SJSA1 (cell line): ENCODE measurements at regions not wholly inside any gene's neighbourhood (a gene's known extent, or its start where the extent isn't known, plus 50 kb on each side); places are given as distances from the start of the nearest gene placed in this dataset.
A peak's percentile ranks its signal among the peaks of the same experiment; 100 is the strongest.

Experiments
- DNase-seq, 2 experiments: peaks; one replicate each; pipeline ENCODE4 v3.0.0-alpha.2; 2015 to 2020; ENCODE audit warnings: low spot score in 2 of 2, low read depth in 1 of 2
- H3K27ac ChIP-seq: fragments of 250-450 bp; sonication (Bioruptor Pico); 2 replicates; pipeline ENCODE4 v1.5.1; 2020; ENCODE audit warnings: mild to moderate bottlenecking, moderate library complexity
- H3K27me3 ChIP-seq: fragments of 250-450 bp; sonication (Bioruptor Pico); replicated peaks from 2 replicates; pipeline ENCODE4 v1.5.1; 2020; ENCODE audit warnings: mild to moderate bottlenecking, moderate library complexity
- H3K36me3 ChIP-seq: fragments of 250-450 bp; sonication (Bioruptor Pico); 2 replicates; pipeline ENCODE4 v1.5.1; 2020; ENCODE audit warnings: mild to moderate bottlenecking
- H3K4me1 ChIP-seq: fragments of 250-450 bp; sonication (Bioruptor Pico); replicated peaks from 2 replicates; pipeline ENCODE4 v1.6.1; 2021; ENCODE audit warnings: mild to moderate bottlenecking
- H3K4me3 ChIP-seq: fragments of 250-450 bp; sonication (Bioruptor Pico); 2 replicates; pipeline ENCODE4 v1.5.1; 2020; ENCODE audit warnings: mild to moderate bottlenecking
- H3K9me3 ChIP-seq: fragments of 250-450 bp; sonication (Bioruptor Pico); replicated peaks from 2 replicates; pipeline ENCODE4 v1.5.1; 2020; ENCODE audit warnings: mild to moderate bottlenecking

GRCh38 chr10:57221674-57222073, 860.6 kb upstream of the ZWINT start:
- Histone ChIP-seq H3K4me3 (no peak overlapping the region), H3K36me3 (no peaks in the 10 kb centered on the region), H3K9me3 (no peaks in the 10 kb centered on the region), H3K4me1 (no peaks in the 10 kb centered on the region), H3K27me3 (no peaks in the 10 kb centered on the region), H3K27ac (no peak overlapping the region)
- no peak for DNase-seq

- H3K27me3 ChIP-seq, result no peaks in the 10 kb centered on the region
- H3K4me3 ChIP-seq, result no peak overlapping the region
- no peaks in the 10 kb centered on the region for H3K4me1 ChIP-seq
- H3K27ac ChIP-seq, result no peak overlapping the region
- no peaks in the 10 kb centered on the region for H3K9me3 ChIP-seq
- no peaks in the 10 kb centered on the region for H3K36me3 ChIP-seq
- DNase-seq, result no peak
Measured at GRCh38 chr10:57218382-57218781, 857.3 kb upstream of the ZWINT start.

GRCh38 chr10:57202356-57202755, 841.3 kb upstream of the ZWINT start:
- no peak overlapping the region for H3K4me3 ChIP-seq
- H3K4me1 ChIP-seq, result no peaks in the 10 kb centered on the region
- H3K9me3 ChIP-seq, result no peaks in the 10 kb centered on the region; the same call in 1 of the 2 replicates
- DNase-seq, result no peak
- no peaks in the 10 kb centered on the region for H3K27me3 ChIP-seq
- no peak overlapping the region for H3K27ac ChIP-seq
- no peaks in the 10 kb centered on the region for H3K36me3 ChIP-seq

GRCh38 chr10:57188846-57189245, 827.8 kb upstream of the ZWINT start:
- DNase-seq, result peak in 1 of 2 experiments; percentile 2
- no peaks in the 10 kb centered on the region for H3K9me3 ChIP-seq
- H3K4me1 ChIP-seq, result no peaks in the 10 kb centered on the region
- H3K4me3 ChIP-seq, result no peak overlapping the region
- no peaks in the 10 kb centered on the region for H3K27me3 ChIP-seq
- no peaks in the 10 kb centered on the region for H3K36me3 ChIP-seq
- no peak overlapping the region for H3K27ac ChIP-seq

- no peak for DNase-seq
- Histone ChIP-seq H3K9me3 (no peaks in the 10 kb centered on the region), H3K4me3 (no peak overlapping the region), H3K27me3 (no peaks in the 10 kb centered on the region), H3K27ac (no peak overlapping the region), H3K4me1 (no peaks in the 10 kb centered on the region), H3K36me3 (no peaks in the 10 kb centered on the region)
Measured at GRCh38 chr10:57186201-57186600, 825.1 kb upstream of the ZWINT start.

- H3K4me3 ChIP-seq, result no peak overlapping the region
- no peak for DNase-seq
- no peaks in the 10 kb centered on the region for H3K36me3 ChIP-seq
- H3K9me3 ChIP-seq, result no peaks in the 10 kb centered on the region
- no peak overlapping the region for H3K27ac ChIP-seq
- no peaks in the 10 kb centered on the region for H3K4me1 ChIP-seq
- no peaks in the 10 kb centered on the region for H3K27me3 ChIP-seq
Measured at GRCh38 chr10:57169597-57169996, 808.5 kb upstream of the ZWINT start.

GRCh38 chr10:57168611-57169240, 807.7 kb upstream of the ZWINT start:
- Histone ChIP-seq H3K27ac (no peak overlapping the region), H3K4me3 (no peak overlapping the region), H3K36me3 (no peaks in the 10 kb centered on the region), H3K9me3 (no peaks in the 10 kb centered on the region), H3K27me3 (no peaks in the 10 kb centered on the region), H3K4me1 (no peaks in the 10 kb centered on the region)
- DNase-seq, result no peak

GRCh38 chr10:57165671-57166070, 804.6 kb upstream of the ZWINT start:
- Histone ChIP-seq H3K36me3 (no peaks in the 10 kb centered on the region), H3K27ac (no peak overlapping the region), H3K4me1 (no peaks in the 10 kb centered on the region), H3K9me3 (no peaks in the 10 kb centered on the region), H3K4me3 (no peak overlapping the region), H3K27me3 (no peaks in the 10 kb centered on the region)
- no peak for DNase-seq

GRCh38 chr10:57162231-57162630, 801.2 kb upstream of the ZWINT start:
- Histone ChIP-seq H3K4me3 (no peak overlapping the region), H3K27me3 (no peaks in the 10 kb centered on the region)
- DNase-seq, result no peak

GRCh38 chr10:57161157-57161556, 800.1 kb upstream of the ZWINT start:
- Histone ChIP-seq H3K27me3 (no peaks in the 10 kb centered on the region), H3K36me3 (no peaks in the 10 kb centered on the region), H3K4me3 (no peak overlapping the region), H3K4me1 (no peaks in the 10 kb centered on the region), H3K9me3 (no peaks in the 10 kb centered on the region), H3K27ac (no peak overlapping the region)
- no peak for DNase-seq

More at GRCh38 chr10:57162231-57162630, 801.2 kb upstream of the ZWINT start:
- no peaks in the 10 kb centered on the region for H3K9me3 ChIP-seq
- no peaks in the 10 kb centered on the region for H3K4me1 ChIP-seq
- no peak overlapping the region for H3K27ac ChIP-seq
- H3K36me3 ChIP-seq, result no peaks in the 10 kb centered on the region

GRCh38 chr10:57145548-57145947, 784.5 kb upstream of the ZWINT start:
- Histone ChIP-seq H3K36me3 (no peaks in the 10 kb centered on the region), H3K27me3 (no peaks in the 10 kb centered on the region), H3K9me3 (peaks cover 5% of the 10 kb centered on the region; the same call in 1 of the 2 replicates), H3K4me3 (no peak overlapping the region), H3K27ac (no peak overlapping the region), H3K4me1 (no peaks in the 10 kb centered on the region)
- no peak for DNase-seq

GRCh38 chr10:57142925-57143576, 782.0 kb upstream of the ZWINT start:
- H3K9me3 ChIP-seq, result peaks cover 5% of the 10 kb centered on the region; the same call in 1 of the 2 replicates
- H3K4me1 ChIP-seq, result no peaks in the 10 kb centered on the region
- H3K36me3 ChIP-seq, result no peaks in the 10 kb centered on the region
- no peak for DNase-seq
- H3K27me3 ChIP-seq, result no peaks in the 10 kb centered on the region
- H3K27ac ChIP-seq, result no peak overlapping the region
- no peak overlapping the region for H3K4me3 ChIP-seq

GRCh38 chr10:57141708-57142107, 780.6 kb upstream of the ZWINT start:
- no peaks in the 10 kb centered on the region for H3K4me1 ChIP-seq
- H3K9me3 ChIP-seq, result peaks cover 2% of the 10 kb centered on the region; the same call in 1 of the 2 replicates
- H3K27me3 ChIP-seq, result no peaks in the 10 kb centered on the region
- H3K36me3 ChIP-seq, result no peaks in the 10 kb centered on the region
- no peak for DNase-seq
- no peak overlapping the region for H3K27ac ChIP-seq
- no peak overlapping the region for H3K4me3 ChIP-seq

GRCh38 chr10:57119684-57120083, 758.6 kb upstream of the ZWINT start:
- no peaks in the 10 kb centered on the region for H3K27me3 ChIP-seq
- no peak for DNase-seq
- 0 out of 2 replicates have a peak, but pooled peaks cover 2% of the 10 kb centered on the region for H3K9me3 ChIP-seq
- no peak overlapping the region for H3K4me3 ChIP-seq
- no peak overlapping the region for H3K27ac ChIP-seq
- no peaks in the 10 kb centered on the region for H3K4me1 ChIP-seq
- no peaks in the 10 kb centered on the region for H3K36me3 ChIP-seq
